ENCODE measurements at regions not wholly inside any gene's neighbourhood (a gene's known extent, or its start where the extent isn't known, plus 50 kb on each side); places are given as distances from the start of the nearest gene placed in this dataset.

GRCh38 chr10:31081937-31082840 is 50.5 kb upstream of the ZNF438 start:
- no peak for TF ChIP-seq EZH2 (IDR thresholded peaks at IDR 0.05; ENCODE audit: borderline replicate concordance, low read length)
- TF ChIP-seq CTCF (IDR thresholded peaks at IDR 0.05; ENCODE audit: low read length), result no peak

Measured in OCI-LY1 (cell line).